GM12878 (cell line): ENCODE measurements at regions not wholly inside any gene's neighbourhood (a gene's known extent, or its start where the extent isn't known, plus 50 kb on each side); places are given as distances from the start of the nearest gene placed in this dataset.

Experiments used
- ATAC-seq: fragments of 200-7000 bp; cut with Tn5 transposase; 3 replicates; pipeline ENCODE4 v1.9.1; 2020; ENCODE audit warnings: mild to moderate bottlenecking, moderate library complexity
- BruUV-seq: library from RNA; stranded (reverse); fragments of 400-500 nt; replicated peaks from 2 replicates; lab custom pipeline; 2021; lab: Mats Ljungman, UMichigan
- CTCF ChIA-PET: fragments of 300-600 bp; sonication (Branson Sonifier 250); formaldehyde crosslinking; extraction: SDS; loops from one replicate; lab custom pipeline; 2021; ENCODE audit warnings: inconsistent platforms; lab: Yijun Ruan, JAX
- POLR2A ChIA-PET: fragments of 350-600 bp; formaldehyde crosslinking; extraction: SDS; loops from one replicate; lab custom pipeline; 2021; ENCODE audit warnings: inconsistent platforms; lab: Charles Lee
- RAD21 ChIA-PET: fragments of 300-600 bp; sonication (Branson Sonifier 250); formaldehyde crosslinking; loops from one replicate; lab custom pipeline; 2023; ENCODE audit warnings: antibody characterized with exemption; ENCODE audit not compliant: unreplicated experiment; lab: Charles Lee
- SMC1A ChIA-PET: fragments of 300-600 bp; sonication (Branson Sonifier 250); formaldehyde crosslinking; loops from one replicate; lab custom pipeline; 2023; ENCODE audit not compliant: unreplicated experiment, uncharacterized antibody; lab: Charles Lee
- DNase-seq: peaks from one replicate; pipeline ENCODE4 v3.0.0-alpha.2; 2011; ENCODE audit warnings: low read depth, low spot score
- FAIRE-seq: peaks from 3 replicates; lab custom pipeline; 2011; peaks lifted over from hg19 to GRCh38; lab: Jason Lieb, UNC
- H2AFZ ChIP-seq: 2 replicates; pipeline ENCODE4 v1.6.0; 2011; ENCODE audit warnings: low read depth, low read length, control low read depth; ENCODE audit not compliant: control insufficient read depth
- H3K27ac ChIP-seq: 2 replicates; pipeline ENCODE4 v1.5.1; 2011; ENCODE audit warnings: control low read depth; ENCODE audit not compliant: control insufficient read depth, insufficient read depth
- H3K27me3 ChIP-seq, 2 experiments: replicated peaks in 1 of 2; 2 replicates each; pipeline versions ENCODE4 v1.6.0 to v1.6.1; 2011; ENCODE audit warnings: low read length in 1 of 2; ENCODE audit not compliant: control insufficient read depth in 2 of 2, insufficient read depth in 2 of 2
- H3K36me3 ChIP-seq, 2 experiments: 2 replicates each; pipeline ENCODE4 v1.5.1; 2011; ENCODE audit warnings: low read length in 1 of 2; ENCODE audit not compliant: control insufficient read depth in 2 of 2, insufficient read depth in 2 of 2
- H3K4me1 ChIP-seq: 2 replicates; pipeline ENCODE4 v1.6.1; 2011; ENCODE audit warnings: mild to moderate bottlenecking, low read length, moderate library complexity, mixed read lengths; ENCODE audit not compliant: control insufficient read depth, insufficient read depth
- H3K4me2 ChIP-seq: 2 replicates; pipeline ENCODE4 v1.6.0; 2011; ENCODE audit warnings: control low read depth; ENCODE audit not compliant: control insufficient read depth, insufficient read depth
- H3K4me3 ChIP-seq: fragments of 200-600 bp; sonication (generic); 2 replicates; pipeline ENCODE4 v1.5.1; 2016
- H3K79me2 ChIP-seq: 2 replicates; pipeline ENCODE4 v1.6.0; 2011; ENCODE audit warnings: low read length; ENCODE audit not compliant: control insufficient read depth, insufficient read depth
- H3K9ac ChIP-seq: 2 replicates; pipeline ENCODE4 v1.8.0; 2011; ENCODE audit warnings: low read length, control low read depth, mixed read lengths; ENCODE audit not compliant: control insufficient read depth, insufficient read depth
- H3K9me3 ChIP-seq: replicated peaks from 3 replicates; pipeline ENCODE4 v1.5.1; 2011; ENCODE audit warnings: mild to moderate bottlenecking, low read length; ENCODE audit not compliant: control insufficient read depth, insufficient read depth
- H4K20me1 ChIP-seq: 2 replicates; pipeline ENCODE4 v1.6.0; 2011; ENCODE audit not compliant: control insufficient read depth, insufficient read depth
- BMI1 ChIP-seq: fragments of 450-650 bp; IDR thresholded peaks from 2 replicates; pipeline ENCODE4 v1.6.1; 2016; ENCODE audit warnings: mild to moderate bottlenecking, moderate library complexity, borderline replicate concordance
- CHD1 ChIP-seq: IDR thresholded peaks from 2 replicates; pipeline ENCODE4 v1.6.1; 2012; ENCODE audit warnings: low read depth, low read length, improper control_type of control experiment
- ETV6 ChIP-seq, 2 experiments: fragments of 450-650 bp in 1 of 2; IDR thresholded peaks in 1 of 2; conservative IDR thresholded peaks in 1 of 2; 2 replicates each; pipeline ENCODE4 v1.6.1; 2014; ENCODE audit warnings: antibody characterized with exemption in 1 of 2, borderline replicate concordance in 1 of 2, low read depth in 1 of 2, mild to moderate bottlenecking in 1 of 2, moderate library complexity in 1 of 2
- FOXK2 ChIP-seq: fragments of 450-650 bp; IDR thresholded peaks from 2 replicates; pipeline ENCODE4 v1.6.1; 2017; ENCODE audit warnings: mild to moderate bottlenecking, moderate library complexity
- GATAD2B ChIP-seq: fragments of 450-650 bp; conservative IDR thresholded peaks from 2 replicates; pipeline ENCODE4 v1.6.1; 2017; ENCODE audit warnings: low read depth, mild to moderate bottlenecking, moderate library complexity
- HDAC2 ChIP-seq: fragments of 200-600 bp; sonication (generic); IDR thresholded peaks from 2 replicates; pipeline ENCODE4 v1.6.1; 2017
- IKZF2 ChIP-seq, 2 experiments: fragments of 450-650 bp; IDR thresholded peaks; 2 replicates each; pipeline ENCODE4 v1.6.1; 2017; ENCODE audit warnings: mild to moderate bottlenecking in 2 of 2, moderate library complexity in 2 of 2
- RAD21 ChIP-seq: IDR thresholded peaks from 2 replicates; pipeline ENCODE4 v1.6.1; 2011; ENCODE audit warnings: mild to moderate bottlenecking, low read depth, low read length, moderate library complexity; ENCODE audit not compliant: insufficient read depth
- RAD51 ChIP-seq: fragments of 450-650 bp; IDR thresholded peaks from 2 replicates; pipeline ENCODE4 v1.6.1; 2016; ENCODE audit warnings: moderate library complexity, mild to moderate bottlenecking, inconsistent platforms
- SPI1 ChIP-seq: IDR thresholded peaks from 2 replicates; pipeline ENCODE4 v1.6.1; 2011; ENCODE audit warnings: low read depth, mild to moderate bottlenecking, low read length, moderate library complexity, borderline replicate concordance; ENCODE audit not compliant: insufficient read depth
- SUPT20H ChIP-seq: IDR thresholded peaks from 2 replicates; pipeline ENCODE4 v1.6.1; 2011; ENCODE audit warnings: low read depth, mild to moderate bottlenecking, low read length, moderate library complexity, borderline replicate concordance; ENCODE audit not compliant: control insufficient read depth
- WGBS: methylation state at CpG from one replicate; pipeline ENCODE4 v1.1.6; 2016; ENCODE audit warnings: low lambda C conversion rate; ENCODE audit not compliant: insufficient replicate concordance, insufficient coverage; ENCODE audit errors: missing lambda C conversion rate; 5-methylcytosine and 5-hydroxymethylcytosine counted together
- in situ Hi-C: fragments of 300-500 bp; cut with MboI; formaldehyde crosslinking; loops from 9 replicates; pipeline ENCODE4 v1.14.3; 2018; ENCODE audit warnings: mixed read lengths
- intact Hi-C: fragments of 100-400 bp; cut with micrococcal nuclease; formaldehyde crosslinking; loops from one replicate; pipeline ENCODE4 v1.14.2; 2022; ENCODE audit not compliant: unreplicated experiment
- TF ChIP-seq, protein P1 (sequence below): IDR thresholded peaks from 2 replicates; pipeline ENCODE4 v1.6.1; 2011; ENCODE audit warnings: low read depth, mild to moderate bottlenecking, low read length, moderate library complexity, borderline replicate concordance; ENCODE audit errors: extremely low read depth
- TF ChIP-seq, protein P2 (sequence below): IDR thresholded peaks from 2 replicates; pipeline ENCODE4 v1.6.1; 2012; ENCODE audit warnings: improper control_type of control experiment, low read depth, low read length; ENCODE audit not compliant: insufficient replicate concordance
- TF ChIP-seq, protein P3 (sequence below): IDR thresholded peaks from 2 replicates; pipeline ENCODE4 v1.6.1; 2012; ENCODE audit warnings: low read depth, low read length, improper control_type of control experiment
- TF ChIP-seq, protein P4 (sequence below): fragments of 450-650 bp; IDR thresholded peaks from 2 replicates; pipeline ENCODE4 v1.6.1; 2017; ENCODE audit warnings: borderline replicate concordance
- TF ChIP-seq, protein P5 (sequence below): IDR thresholded peaks from 2 replicates; pipeline ENCODE4 v1.6.1; 2011; ENCODE audit warnings: low read depth, low read length, improper control_type of control experiment, borderline replicate concordance

DNA sequence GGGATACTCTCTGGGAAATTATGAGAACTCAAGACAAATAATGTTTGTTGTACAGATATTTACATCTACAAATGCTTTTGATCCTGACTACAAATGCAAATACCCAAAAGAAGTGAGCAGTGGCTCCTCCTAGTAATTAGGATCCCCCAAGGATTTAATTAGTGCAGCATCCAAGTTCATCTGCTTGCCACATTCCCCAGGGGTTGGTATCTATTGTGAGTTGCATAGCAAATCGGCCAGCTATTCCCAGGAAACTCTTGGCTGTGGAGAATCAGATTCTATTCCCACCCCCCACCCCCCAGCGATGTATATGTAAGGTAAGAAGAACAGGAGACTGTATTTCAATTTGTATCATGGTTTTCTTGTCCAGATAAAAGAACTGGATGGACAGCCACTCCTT is 725.1 kb upstream of the CDH7 start:
- DNase-seq (no peak), ATAC-seq (no peak), FAIRE-seq (no peak)
- H3K9me3 ChIP-seq, result no peaks in the 10 kb centered on the region
- BruUV-seq, result no TSS peak
- no peaks in the 10 kb centered on the region for H4K20me1 ChIP-seq
- H3K4me3 ChIP-seq, result no peak overlapping the region
- intact Hi-C loops (no loop called here), in situ Hi-C loops (no loop called here)
- H3K79me2 ChIP-seq, result no peaks in the 10 kb centered on the region
- H2AFZ ChIP-seq, result no peak overlapping the region
- no peaks in the 10 kb centered on the region for H3K36me3 ChIP-seq
- RAD21 ChIA-PET, result no interaction called here
- no peaks in the 10 kb centered on the region for H3K27me3 ChIP-seq
- no peak overlapping the region for H3K9ac ChIP-seq
- H3K27ac ChIP-seq, result no peak overlapping the region
- H3K4me2 ChIP-seq, result no peak overlapping the region
- POLR2A ChIA-PET, result no interaction called here
- H3K4me1 ChIP-seq, result no peaks in the 10 kb centered on the region
- WGBS, result 0% methylated on average over 2 of the region's 2 CpGs
- CTCF ChIA-PET, result no interaction called here
- SMC1A ChIA-PET, result no interaction called here
- TF ChIP-seq, protein P1, sequence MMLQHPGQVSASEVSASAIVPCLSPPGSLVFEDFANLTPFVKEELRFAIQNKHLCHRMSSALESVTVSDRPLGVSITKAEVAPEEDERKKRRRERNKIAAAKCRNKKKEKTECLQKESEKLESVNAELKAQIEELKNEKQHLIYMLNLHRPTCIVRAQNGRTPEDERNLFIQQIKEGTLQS, result no peak
- TF ChIP-seq, protein P2, sequence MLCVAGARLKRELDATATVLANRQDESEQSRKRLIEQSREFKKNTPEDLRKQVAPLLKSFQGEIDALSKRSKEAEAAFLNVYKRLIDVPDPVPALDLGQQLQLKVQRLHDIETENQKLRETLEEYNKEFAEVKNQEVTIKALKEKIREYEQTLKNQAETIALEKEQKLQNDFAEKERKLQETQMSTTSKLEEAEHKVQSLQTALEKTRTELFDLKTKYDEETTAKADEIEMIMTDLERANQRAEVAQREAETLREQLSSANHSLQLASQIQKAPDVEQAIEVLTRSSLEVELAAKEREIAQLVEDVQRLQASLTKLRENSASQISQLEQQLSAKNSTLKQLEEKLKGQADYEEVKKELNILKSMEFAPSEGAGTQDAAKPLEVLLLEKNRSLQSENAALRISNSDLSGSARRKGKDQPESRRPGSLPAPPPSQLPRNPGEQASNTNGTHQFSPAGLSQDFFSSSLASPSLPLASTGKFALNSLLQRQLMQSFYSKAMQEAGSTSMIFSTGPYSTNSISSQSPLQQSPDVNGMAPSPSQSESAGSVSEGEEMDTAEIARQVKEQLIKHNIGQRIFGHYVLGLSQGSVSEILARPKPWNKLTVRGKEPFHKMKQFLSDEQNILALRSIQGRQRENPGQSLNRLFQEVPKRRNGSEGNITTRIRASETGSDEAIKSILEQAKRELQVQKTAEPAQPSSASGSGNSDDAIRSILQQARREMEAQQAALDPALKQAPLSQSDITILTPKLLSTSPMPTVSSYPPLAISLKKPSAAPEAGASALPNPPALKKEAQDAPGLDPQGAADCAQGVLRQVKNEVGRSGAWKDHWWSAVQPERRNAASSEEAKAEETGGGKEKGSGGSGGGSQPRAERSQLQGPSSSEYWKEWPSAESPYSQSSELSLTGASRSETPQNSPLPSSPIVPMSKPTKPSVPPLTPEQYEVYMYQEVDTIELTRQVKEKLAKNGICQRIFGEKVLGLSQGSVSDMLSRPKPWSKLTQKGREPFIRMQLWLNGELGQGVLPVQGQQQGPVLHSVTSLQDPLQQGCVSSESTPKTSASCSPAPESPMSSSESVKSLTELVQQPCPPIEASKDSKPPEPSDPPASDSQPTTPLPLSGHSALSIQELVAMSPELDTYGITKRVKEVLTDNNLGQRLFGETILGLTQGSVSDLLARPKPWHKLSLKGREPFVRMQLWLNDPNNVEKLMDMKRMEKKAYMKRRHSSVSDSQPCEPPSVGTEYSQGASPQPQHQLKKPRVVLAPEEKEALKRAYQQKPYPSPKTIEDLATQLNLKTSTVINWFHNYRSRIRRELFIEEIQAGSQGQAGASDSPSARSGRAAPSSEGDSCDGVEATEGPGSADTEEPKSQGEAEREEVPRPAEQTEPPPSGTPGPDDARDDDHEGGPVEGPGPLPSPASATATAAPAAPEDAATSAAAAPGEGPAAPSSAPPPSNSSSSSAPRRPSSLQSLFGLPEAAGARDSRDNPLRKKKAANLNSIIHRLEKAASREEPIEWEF, result no peak
- TF ChIP-seq, protein P3, sequence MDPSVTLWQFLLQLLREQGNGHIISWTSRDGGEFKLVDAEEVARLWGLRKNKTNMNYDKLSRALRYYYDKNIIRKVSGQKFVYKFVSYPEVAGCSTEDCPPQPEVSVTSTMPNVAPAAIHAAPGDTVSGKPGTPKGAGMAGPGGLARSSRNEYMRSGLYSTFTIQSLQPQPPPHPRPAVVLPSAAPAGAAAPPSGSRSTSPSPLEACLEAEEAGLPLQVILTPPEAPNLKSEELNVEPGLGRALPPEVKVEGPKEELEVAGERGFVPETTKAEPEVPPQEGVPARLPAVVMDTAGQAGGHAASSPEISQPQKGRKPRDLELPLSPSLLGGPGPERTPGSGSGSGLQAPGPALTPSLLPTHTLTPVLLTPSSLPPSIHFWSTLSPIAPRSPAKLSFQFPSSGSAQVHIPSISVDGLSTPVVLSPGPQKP, result no peak
- TF ChIP-seq, protein P4, sequence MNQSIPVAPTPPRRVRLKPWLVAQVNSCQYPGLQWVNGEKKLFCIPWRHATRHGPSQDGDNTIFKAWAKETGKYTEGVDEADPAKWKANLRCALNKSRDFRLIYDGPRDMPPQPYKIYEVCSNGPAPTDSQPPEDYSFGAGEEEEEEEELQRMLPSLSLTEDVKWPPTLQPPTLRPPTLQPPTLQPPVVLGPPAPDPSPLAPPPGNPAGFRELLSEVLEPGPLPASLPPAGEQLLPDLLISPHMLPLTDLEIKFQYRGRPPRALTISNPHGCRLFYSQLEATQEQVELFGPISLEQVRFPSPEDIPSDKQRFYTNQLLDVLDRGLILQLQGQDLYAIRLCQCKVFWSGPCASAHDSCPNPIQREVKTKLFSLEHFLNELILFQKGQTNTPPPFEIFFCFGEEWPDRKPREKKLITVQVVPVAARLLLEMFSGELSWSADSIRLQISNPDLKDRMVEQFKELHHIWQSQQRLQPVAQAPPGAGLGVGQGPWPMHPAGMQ, result no peak
- no peak for TF ChIP-seq SPI1
- no peak for TF ChIP-seq HDAC2
- no peak for TF ChIP-seq CHD1
- TF ChIP-seq SUPT20H, result no peak
- TF ChIP-seq ETV6 (conservative IDR thresholded peaks at IDR 0.05 in 1 of 2, IDR thresholded peaks at IDR 0.05 in 1 of 2; ENCODE audit: borderline replicate concordance in 1 of 2, low read depth in 1 of 2), result no peak
- no peak for TF ChIP-seq RAD21
- TF ChIP-seq, protein P5, sequence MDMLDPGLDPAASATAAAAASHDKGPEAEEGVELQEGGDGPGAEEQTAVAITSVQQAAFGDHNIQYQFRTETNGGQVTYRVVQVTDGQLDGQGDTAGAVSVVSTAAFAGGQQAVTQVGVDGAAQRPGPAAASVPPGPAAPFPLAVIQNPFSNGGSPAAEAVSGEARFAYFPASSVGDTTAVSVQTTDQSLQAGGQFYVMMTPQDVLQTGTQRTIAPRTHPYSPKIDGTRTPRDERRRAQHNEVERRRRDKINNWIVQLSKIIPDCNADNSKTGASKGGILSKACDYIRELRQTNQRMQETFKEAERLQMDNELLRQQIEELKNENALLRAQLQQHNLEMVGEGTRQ, result no peak
- no peak for TF ChIP-seq GATAD2B
- no peak for TF ChIP-seq BMI1
- no peak for TF ChIP-seq IKZF2 (IDR thresholded peaks at IDR 0.05)
- TF ChIP-seq FOXK2, result no peak
- TF ChIP-seq RAD51, result no peak
